OCI-LY7 (cell line): ENCODE measurements at regions not wholly inside any gene's neighbourhood (a gene's known extent, or its start where the extent isn't known, plus 50 kb on each side); places are given as distances from the start of the nearest gene placed in this dataset.

Source experiments
- BruUV-seq: library from RNA; stranded (reverse); fragments of 400-500 nt; replicated peaks from 2 replicates; lab custom pipeline; 2021; lab: Mats Ljungman, UMichigan
- CTCF ChIA-PET: fragments of 300-600 bp; sonication (Branson Sonifier 250); formaldehyde crosslinking; loops from one replicate; lab custom pipeline; 2022; ENCODE audit warnings: antibody characterized with exemption; ENCODE audit not compliant: unreplicated experiment; lab: Charles Lee
- POLR2A ChIA-PET: fragments of 300-600 bp; sonication (Branson Sonifier 250); formaldehyde crosslinking; loops from one replicate; lab custom pipeline; 2022; ENCODE audit warnings: antibody characterized with exemption; lab: Charles Lee
- DNase-seq: peaks from one replicate; pipeline ENCODE4 v3.0.0-alpha.2; 2015; ENCODE audit warnings: low spot score
- H2AFZ ChIP-seq: fragments of 200-600 bp; sonication (generic), shearing (Covaris generic); 2 replicates; pipeline ENCODE4 v1.6.1; 2014; ENCODE audit warnings: mild to moderate bottlenecking, antibody characterized with exemption, low read length, moderate library complexity
- H3K27ac ChIP-seq: fragments of 200-600 bp; sonication (generic); 2 replicates; pipeline ENCODE4 v1.5.1; 2014; ENCODE audit warnings: mixed run types, low read depth, mild to moderate bottlenecking, moderate library complexity, low read length, inconsistent platforms; ENCODE audit not compliant: poor library complexity, severe bottlenecking
- H3K36me3 ChIP-seq: fragments of 200-600 bp; sonication (generic); 2 replicates; pipeline ENCODE4 v1.6.1; 2014; ENCODE audit warnings: mild to moderate bottlenecking, antibody characterized with exemption, low read length, moderate library complexity, mixed read lengths; ENCODE audit not compliant: insufficient read depth
- H3K4me1 ChIP-seq: fragments of 200-600 bp; sonication (generic); 2 replicates; pipeline ENCODE4 v1.5.1; 2014; ENCODE audit warnings: mild to moderate bottlenecking, low read length; ENCODE audit not compliant: insufficient read depth, poor library complexity, severe bottlenecking
- H3K4me2 ChIP-seq: fragments of 200-600 bp; sonication (generic); 2 replicates; pipeline ENCODE4 v1.6.1; 2014; ENCODE audit warnings: mild to moderate bottlenecking, low read length
- H3K4me3 ChIP-seq: fragments of 200-600 bp; sonication (generic); 2 replicates; pipeline ENCODE4 v1.5.1; 2014; ENCODE audit warnings: mild to moderate bottlenecking, low read depth, low read length; ENCODE audit not compliant: poor library complexity, severe bottlenecking
- H3K79me2 ChIP-seq: fragments of 200-600 bp; sonication (generic); 2 replicates; pipeline ENCODE4 v1.6.1; 2016; ENCODE audit warnings: low read depth, mild to moderate bottlenecking, low read length, moderate library complexity, mixed read lengths; ENCODE audit not compliant: insufficient read depth
- H3K9me2 ChIP-seq: fragments of 200-600 bp; sonication (generic); 2 replicates; pipeline ENCODE4 v1.6.1; 2016; ENCODE audit warnings: mild to moderate bottlenecking, low read length, mixed read lengths; ENCODE audit not compliant: insufficient read depth
- H3K9me3 ChIP-seq: fragments of 200-600 bp; sonication (generic); 2 replicates; pipeline ENCODE4 v1.6.1; 2014; ENCODE audit warnings: mild to moderate bottlenecking, mixed run types, low read length, mixed read lengths
- H4K20me1 ChIP-seq: fragments of 200-600 bp; sonication (generic); 2 replicates; pipeline ENCODE4 v1.6.1; 2014; ENCODE audit warnings: mild to moderate bottlenecking, antibody characterized with exemption, low read length, moderate library complexity, mixed read lengths; ENCODE audit not compliant: insufficient read depth
- CTCF ChIP-seq: fragments of 200-600 bp; sonication (generic); conservative IDR thresholded peaks from 2 replicates; pipeline ENCODE4 v1.5.1; 2014; ENCODE audit warnings: mild to moderate bottlenecking, antibody characterized with exemption, low read length, moderate library complexity, mixed read lengths
- EZH2phosphoT487 ChIP-seq: fragments of 200-600 bp; sonication (generic); IDR thresholded peaks from 2 replicates; pipeline ENCODE4 v1.6.1; 2018; ENCODE audit warnings: low read depth, borderline replicate concordance, mild to moderate bottlenecking, mixed run types, antibody characterized with exemption, low read length, moderate library complexity, mixed read lengths
- intact Hi-C: fragments of 100-400 bp; cut with micrococcal nuclease; formaldehyde crosslinking; loops from one replicate; pipeline ENCODE4 v1.10.0; 2022; ENCODE audit not compliant: unreplicated experiment

DNA sequence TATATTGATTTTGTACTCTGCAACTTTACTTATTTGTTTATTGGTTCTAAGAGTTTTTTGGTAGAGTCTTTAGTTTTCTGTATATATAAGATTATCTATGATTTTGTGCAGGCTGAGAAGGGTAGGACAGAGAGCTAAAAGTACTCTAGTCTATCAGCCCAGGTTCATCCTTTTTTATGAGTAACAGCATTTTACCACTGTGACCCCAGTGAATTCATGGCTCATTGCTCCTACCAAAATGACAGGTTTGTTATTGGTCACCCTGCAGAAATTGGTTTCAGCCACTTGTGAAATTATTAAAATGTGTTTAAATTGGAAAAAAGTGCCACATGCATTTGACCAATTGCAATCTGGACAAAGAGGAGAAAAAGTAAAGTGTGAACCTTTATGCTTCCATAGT lies 421.4 kb upstream of the DAB2 start:
- Histone ChIP-seq H3K79me2 (no peaks in the 10 kb centered on the region), H3K36me3 (no peaks in the 10 kb centered on the region), H4K20me1 (no peaks in the 10 kb centered on the region), H3K9me3 (no peaks in the 10 kb centered on the region), H2AFZ (no peak overlapping the region), H3K4me2 (no peak overlapping the region), H3K4me1 (no peaks in the 10 kb centered on the region), H3K27ac (no peak overlapping the region), H3K4me3 (no peak overlapping the region), H3K9me2 (no peaks in the 10 kb centered on the region)
- TF ChIP-seq CTCF, result no peak
- no peak for TF ChIP-seq EZH2phosphoT487
- intact Hi-C loops, result no loop called here
- POLR2A ChIA-PET, result interaction anchor here (0.7 kb wide), 1 partner anchor 27 kb away, joined by 4 read pairs; no protein-coding TSS in a partner anchor
- no peak for DNase-seq
- CTCF ChIA-PET, result no interaction called here
- no TSS peak for BruUV-seq

GRCh38 chr5:39843767-39844166 lies 419.0 kb upstream of the DAB2 start:
- Histone ChIP-seq H3K4me1 (no peaks in the 10 kb centered on the region), H3K27ac (no peak overlapping the region), H2AFZ (no peak overlapping the region), H3K4me2 (no peak overlapping the region), H3K79me2 (no peaks in the 10 kb centered on the region), H3K9me3 (no peaks in the 10 kb centered on the region), H3K4me3 (no peak overlapping the region), H3K36me3 (no peaks in the 10 kb centered on the region), H3K9me2 (no peaks in the 10 kb centered on the region), H4K20me1 (no peaks in the 10 kb centered on the region)
- CTCF ChIA-PET, result no interaction called here
- intact Hi-C loops, result no loop called here
- DNase-seq, result no peak
- POLR2A ChIA-PET, result no interaction called here
- TF ChIP-seq EZH2phosphoT487 (no peak), CTCF (no peak)
- BruUV-seq, result no TSS peak

DNA sequence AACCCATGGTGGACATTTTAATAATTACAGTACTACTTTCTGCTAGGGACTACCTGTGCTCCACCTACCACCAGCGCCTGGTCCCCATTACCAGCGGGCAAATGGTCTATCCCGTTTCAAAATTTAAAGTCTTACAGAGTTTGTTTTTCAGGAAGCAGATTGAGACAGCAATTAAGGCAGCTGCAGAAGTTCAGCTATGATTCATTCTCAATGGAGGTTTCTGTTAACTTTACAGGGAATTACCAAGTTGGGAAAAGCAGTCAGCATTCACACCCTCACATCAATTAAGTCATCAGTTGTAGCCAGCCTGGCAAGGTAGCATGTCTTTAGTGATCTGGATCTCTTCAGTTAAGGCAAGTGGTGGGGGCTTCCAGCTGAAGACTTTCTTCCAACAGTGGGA lies 410.6 kb upstream of the DAB2 start:
- H3K9me3 ChIP-seq, result no peaks in the 10 kb centered on the region

More for the DNA sequence above, 410.6 kb upstream of the DAB2 start:
- DNase-seq, result no peak
- BruUV-seq, result no TSS peak
- no peak overlapping the region for H2AFZ ChIP-seq
- H3K27ac ChIP-seq, result no peak overlapping the region
- no peaks in the 10 kb centered on the region for H3K79me2 ChIP-seq
- POLR2A ChIA-PET, result no interaction called here
- no peak overlapping the region for H3K4me3 ChIP-seq
- H3K4me1 ChIP-seq, result no peaks in the 10 kb centered on the region
- H4K20me1 ChIP-seq, result no peaks in the 10 kb centered on the region
- TF ChIP-seq CTCF, result no peak
- no peak for TF ChIP-seq EZH2phosphoT487
- no peak overlapping the region for H3K4me2 ChIP-seq
- CTCF ChIA-PET, result interaction anchor here (0.7 kb wide), 1 partner anchor 10 kb away, joined by 3 read pairs; no protein-coding TSS in a partner anchor
- no peaks in the 10 kb centered on the region for H3K9me2 ChIP-seq
- no peaks in the 10 kb centered on the region for H3K36me3 ChIP-seq
- intact Hi-C loops, result no loop called here
